ENCODE measurements at regions not wholly inside any gene's neighbourhood (a gene's known extent, or its start where the extent isn't known, plus 50 kb on each side); places are given as distances from the start of the nearest gene placed in this dataset.

GRCh38 chr3:182729903-182730674, 63.2 kb upstream of the ATP11B start:
- DNase-seq (ENCODE audit: extremely low read depth in 1 of 2, low read depth in 1 of 2) = no peak

- DNase-seq (ENCODE audit: extremely low read depth in 1 of 2, low read depth in 1 of 2) = no peak
These were observed 62.6 kb upstream of the ATP11B start for GRCh38 chr3:182730675-182731042.

GRCh38 chr3:182731764-182732163, 61.5 kb upstream of the ATP11B start:
- no peak for DNase-seq (ENCODE audit: extremely low read depth in 1 of 2, low read depth in 1 of 2)

GRCh38 chr3:182732232-182733015, 60.9 kb upstream of the ATP11B start:
- no peak for DNase-seq (ENCODE audit: extremely low read depth in 1 of 2, low read depth in 1 of 2)

GRCh38 chr3:182735672-182736071, 57.6 kb upstream of the ATP11B start:
- DNase-seq (ENCODE audit: extremely low read depth in 1 of 2, low read depth in 1 of 2) = no peak

GRCh38 chr3:182737825-182738224, 55.5 kb upstream of the ATP11B start:
- no peak for DNase-seq (ENCODE audit: extremely low read depth in 1 of 2, low read depth in 1 of 2)

- no peak for DNase-seq (ENCODE audit: extremely low read depth in 1 of 2, low read depth in 1 of 2)
These were observed 54.5 kb upstream of the ATP11B start for GRCh38 chr3:182738583-182739411.

- no peak for DNase-seq (ENCODE audit: extremely low read depth in 1 of 2, low read depth in 1 of 2)
These were observed 53.7 kb upstream of the ATP11B start for GRCh38 chr3:182739619-182740018.

- no peak for DNase-seq (ENCODE audit: extremely low read depth in 1 of 2, low read depth in 1 of 2)
These were observed 52.6 kb upstream of the ATP11B start for GRCh38 chr3:182740710-182741109.

- no peak for DNase-seq (ENCODE audit: extremely low read depth in 1 of 2, low read depth in 1 of 2)
These were observed 52.1 kb upstream of the ATP11B start for GRCh38 chr3:182741214-182741613.
